ENCODE measurements at regions not wholly inside any gene's neighbourhood (a gene's known extent, or its start where the extent isn't known, plus 50 kb on each side); places are given as distances from the start of the nearest gene placed in this dataset.

- intact Hi-C loops (cut with DNase I), result no loop called here
- TF ChIP-seq POLR2A (IDR thresholded peaks at IDR 0.05), result no peak
- TF ChIP-seq CTCF (IDR thresholded peaks at IDR 0.05), result no peak
- 25 to 59% methylated on average over 2 of the region's 2 CpGs for WGBS, 2 donors
- no peaks in the 10 kb centered on the region for H3K36me3 ChIP-seq (replicated peaks in 1 of 2; ENCODE audit: insufficient read depth in 1 of 2, low read depth in 2 of 2)
- DNase-seq (no peak), ATAC-seq (no peak)
- no peak overlapping the region for H3K27ac ChIP-seq
- H3K27me3 ChIP-seq, result no peaks in the 10 kb centered on the region
- no peaks in the 10 kb centered on the region for H3K9me3 ChIP-seq
- H3K4me3 ChIP-seq, result no peak overlapping the region
- no peaks in the 10 kb centered on the region for H3K4me1 ChIP-seq
Observed at GRCh38 chr13:104310861-104311260, 1244.6 kb upstream of the SLC10A2 start.

DNA sequence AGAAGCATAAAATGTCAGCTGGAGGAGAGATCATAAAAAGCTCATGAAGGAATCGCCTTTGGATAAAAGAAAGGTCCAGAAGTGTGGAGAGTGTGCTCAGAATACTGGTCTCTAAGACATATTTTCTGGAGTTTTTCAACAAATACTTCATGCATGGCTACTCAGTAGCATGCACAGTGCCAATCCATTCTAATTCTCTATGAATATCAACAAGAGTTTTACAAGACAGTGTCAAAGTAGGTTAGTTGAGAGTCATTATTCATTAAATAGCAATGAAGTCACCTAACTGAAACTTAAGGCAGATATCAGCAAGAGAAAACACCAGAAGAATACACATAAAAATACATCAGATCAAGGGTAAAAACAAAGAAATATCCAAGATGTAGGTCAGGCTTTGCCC is 1243.2 kb upstream of the SLC10A2 start:
- Histone ChIP-seq H3K27ac (no peak overlapping the region), H3K36me3 (replicated peaks in 1 of 2; ENCODE audit: insufficient read depth in 1 of 2, low read depth in 2 of 2) (no peaks in the 10 kb centered on the region), H3K4me1 (no peaks in the 10 kb centered on the region), H3K9me3 (no peaks in the 10 kb centered on the region), H3K4me3 (no peak overlapping the region), H3K27me3 (no peaks in the 10 kb centered on the region)
- WGBS, 2 donors, result 47 to 60% methylated on average over 1 of the region's 1 CpG
- TF ChIP-seq POLR2A (IDR thresholded peaks at IDR 0.05), result no peak
- TF ChIP-seq CTCF (IDR thresholded peaks at IDR 0.05), result no peak
- intact Hi-C loops (cut with DNase I), result no loop called here
- DNase-seq, result no peak
- ATAC-seq, result no peak

- WGBS, 2 donors, result 53 to 75% methylated on average over 4 of the region's 4 CpGs
Observed at GRCh38 chr13:104301171-104301975, 1235.2 kb upstream of the SLC10A2 start.

GRCh38 chr13:104297075-104297474 is 1230.9 kb upstream of the SLC10A2 start:
- intact Hi-C loops (cut with DNase I), result no loop called here
- TF ChIP-seq POLR2A (IDR thresholded peaks at IDR 0.05), result no peak
- no peak for TF ChIP-seq CTCF (IDR thresholded peaks at IDR 0.05)
- Histone ChIP-seq H3K9me3 (no peaks in the 10 kb centered on the region), H3K27me3 (no peaks in the 10 kb centered on the region), H3K36me3 (replicated peaks in 1 of 2; ENCODE audit: insufficient read depth in 1 of 2, low read depth in 2 of 2) (no peaks in the 10 kb centered on the region), H3K4me3 (no peak overlapping the region), H3K4me1 (no peaks in the 10 kb centered on the region), H3K27ac (no peak overlapping the region)
- WGBS, 2 donors, result 66 to 84% methylated on average over 2 of the region's 2 CpGs
- DNase-seq (no peak), ATAC-seq (no peak)

More at GRCh38 chr13:104301171-104301975, 1235.2 kb upstream of the SLC10A2 start:
- Histone ChIP-seq H3K27ac (no peak overlapping the region), H3K9me3 (no peaks in the 10 kb centered on the region), H3K27me3 (no peaks in the 10 kb centered on the region), H3K4me1 (no peaks in the 10 kb centered on the region), H3K36me3 (replicated peaks in 1 of 2; ENCODE audit: insufficient read depth in 1 of 2, low read depth in 2 of 2) (no peaks in the 10 kb centered on the region), H3K4me3 (no peak overlapping the region)
- DNase-seq, result no peak
- ATAC-seq, result no peak
- intact Hi-C loops (cut with DNase I), result no loop called here
- TF ChIP-seq CTCF (IDR thresholded peaks at IDR 0.05), result no peak
- TF ChIP-seq POLR2A (IDR thresholded peaks at IDR 0.05), result no peak

GRCh38 chr13:104296286-104296685 is 1230.1 kb upstream of the SLC10A2 start:
- Histone ChIP-seq H3K9me3 (no peaks in the 10 kb centered on the region), H3K27me3 (no peaks in the 10 kb centered on the region), H3K4me3 (no peak overlapping the region), H3K36me3 (replicated peaks in 1 of 2; ENCODE audit: insufficient read depth in 1 of 2, low read depth in 2 of 2) (no peaks in the 10 kb centered on the region), H3K4me1 (no peaks in the 10 kb centered on the region), H3K27ac (no peak overlapping the region)
- ATAC-seq (no peak), DNase-seq (no peak)
- intact Hi-C loops (cut with DNase I), result no loop called here
- 83 to 84% methylated on average over 1 of the region's 1 CpG for WGBS, 2 donors
- no peak for TF ChIP-seq POLR2A (IDR thresholded peaks at IDR 0.05)
- no peak for TF ChIP-seq CTCF (IDR thresholded peaks at IDR 0.05)
